ENCODE measurements at regions not wholly inside any gene's neighbourhood (a gene's known extent, or its start where the extent isn't known, plus 50 kb on each side); places are given as distances from the start of the nearest gene placed in this dataset.

GRCh38 chr2:241997017-241997416 is 127.5 kb downstream of the RTP5 start:
- TF ChIP-seq CTCF (IDR thresholded peaks at IDR 0.05 in 8 of 11, conservative IDR thresholded peaks at IDR 0.05 in 3 of 11), result no peak
- TF ChIP-seq POLR2AphosphoS5 (IDR thresholded peaks at IDR 0.05), result no peak
